Smooth muscle cell (in vitro differentiated cells): ENCODE measurements at regions not wholly inside any gene's neighbourhood (a gene's known extent, or its start where the extent isn't known, plus 50 kb on each side); places are given as distances from the start of the nearest gene placed in this dataset.

Experiments
- DNase-seq: peaks from one replicate; lab custom pipeline; 2025; ENCODE audit not compliant: unreplicated experiment; lab: John Stamatoyannopoulos, UW
- H2AFZ ChIP-seq: fragments of 200-600 bp; sonication (generic); 2 replicates; pipeline ENCODE4 v1.6.0; 2016; ENCODE audit warnings: antibody characterized with exemption, low read depth, mild to moderate bottlenecking
- H3F3A ChIP-seq: fragments of 200-600 bp; sonication (generic); 2 replicates; pipeline ENCODE4 v1.6.0; 2017; ENCODE audit warnings: antibody characterized with exemption, low read depth
- H3K27ac ChIP-seq: fragments of 200-600 bp; sonication (generic); 2 replicates; pipeline ENCODE4 v1.5.1; 2016; ENCODE audit warnings: low read depth, mild to moderate bottlenecking
- H3K27me3 ChIP-seq: fragments of 200-600 bp; sonication (generic); 2 replicates; pipeline ENCODE4 v1.6.1; 2016; ENCODE audit warnings: low read depth, mild to moderate bottlenecking
- H3K36me3 ChIP-seq: fragments of 200-600 bp; sonication (generic); 2 replicates; pipeline ENCODE4 v1.5.1; 2016; ENCODE audit warnings: low read depth
- H3K4me1 ChIP-seq: fragments of 200-600 bp; sonication (generic); 2 replicates; pipeline ENCODE4 v1.5.1; 2016; ENCODE audit warnings: low read depth
- H3K4me2 ChIP-seq: fragments of 200-600 bp; sonication (generic); 2 replicates; pipeline ENCODE4 v1.6.0; 2016; ENCODE audit warnings: mild to moderate bottlenecking
- H3K4me3 ChIP-seq: fragments of 200-600 bp; sonication (generic); 2 replicates; pipeline ENCODE4 v1.5.1; 2016; ENCODE audit warnings: mild to moderate bottlenecking
- H3K79me2 ChIP-seq: fragments of 200-600 bp; sonication (generic); 2 replicates; pipeline ENCODE4 v1.6.0; 2016; ENCODE audit warnings: low read depth, mild to moderate bottlenecking
- H3K9ac ChIP-seq: fragments of 200-600 bp; sonication (generic); 2 replicates; pipeline ENCODE4 v1.6.0; 2016; ENCODE audit warnings: low read depth
- H3K9me3 ChIP-seq: fragments of 200-600 bp; sonication (generic); replicated peaks from 2 replicates; pipeline ENCODE4 v1.5.1; 2016; ENCODE audit warnings: low read depth
- H4K20me1 ChIP-seq: fragments of 200-600 bp; sonication (generic); 2 replicates; pipeline ENCODE4 v1.6.0; 2016; ENCODE audit warnings: low read depth
- WGBS: methylation state at CpG from one replicate; pipeline ENCODE4 v1.1.7; 2016; ENCODE audit warnings: low lambda C conversion rate; 5-methylcytosine and 5-hydroxymethylcytosine counted together
- TF ChIP-seq, protein P1 (sequence below): fragments of 200-600 bp; sonication (generic); IDR thresholded peaks from 2 replicates; pipeline ENCODE4 v1.5.1; 2017; ENCODE audit warnings: borderline replicate concordance, mild to moderate bottlenecking, antibody characterized with exemption; ENCODE audit not compliant: insufficient read depth, poor library complexity, severe bottlenecking

DNA sequence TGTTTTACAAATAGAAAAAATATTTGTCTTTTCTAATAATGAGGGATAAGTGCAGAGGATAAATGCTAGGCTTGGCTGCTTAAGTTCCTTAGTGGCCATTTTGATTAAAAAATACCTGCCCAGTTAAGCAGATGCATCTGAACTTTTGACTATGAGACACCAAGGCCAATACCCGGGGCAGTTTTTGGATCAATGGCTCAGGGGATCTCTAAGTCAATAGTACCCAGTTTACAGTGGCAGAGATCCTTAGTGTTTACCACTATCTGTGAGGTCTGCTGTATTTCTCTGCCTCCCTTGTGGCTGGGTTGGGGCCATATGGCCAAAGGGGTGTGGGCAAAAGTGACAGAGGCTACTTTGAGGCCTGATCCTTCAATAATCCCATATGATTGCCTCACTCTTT is 184.5 kb upstream of the MAST4 start:
- H3K79me2 ChIP-seq: no peaks in the 10 kb centered on the region
- no peaks in the 10 kb centered on the region for H3K27me3 ChIP-seq
- no peak overlapping the region for H3K9ac ChIP-seq
- no peaks in the 10 kb centered on the region for H4K20me1 ChIP-seq
- H3K4me3 ChIP-seq: no peak overlapping the region
- H3K4me1 ChIP-seq: no peaks in the 10 kb centered on the region
- 79% methylated on average over 1 of the region's 1 CpG for WGBS
- H3K27ac ChIP-seq: no peak overlapping the region
- H3K4me2 ChIP-seq: no peak overlapping the region
- no peak for DNase-seq
- no peaks in the 10 kb centered on the region for H3F3A ChIP-seq
- no peaks in the 10 kb centered on the region for H3K36me3 ChIP-seq
- TF ChIP-seq, protein P1, sequence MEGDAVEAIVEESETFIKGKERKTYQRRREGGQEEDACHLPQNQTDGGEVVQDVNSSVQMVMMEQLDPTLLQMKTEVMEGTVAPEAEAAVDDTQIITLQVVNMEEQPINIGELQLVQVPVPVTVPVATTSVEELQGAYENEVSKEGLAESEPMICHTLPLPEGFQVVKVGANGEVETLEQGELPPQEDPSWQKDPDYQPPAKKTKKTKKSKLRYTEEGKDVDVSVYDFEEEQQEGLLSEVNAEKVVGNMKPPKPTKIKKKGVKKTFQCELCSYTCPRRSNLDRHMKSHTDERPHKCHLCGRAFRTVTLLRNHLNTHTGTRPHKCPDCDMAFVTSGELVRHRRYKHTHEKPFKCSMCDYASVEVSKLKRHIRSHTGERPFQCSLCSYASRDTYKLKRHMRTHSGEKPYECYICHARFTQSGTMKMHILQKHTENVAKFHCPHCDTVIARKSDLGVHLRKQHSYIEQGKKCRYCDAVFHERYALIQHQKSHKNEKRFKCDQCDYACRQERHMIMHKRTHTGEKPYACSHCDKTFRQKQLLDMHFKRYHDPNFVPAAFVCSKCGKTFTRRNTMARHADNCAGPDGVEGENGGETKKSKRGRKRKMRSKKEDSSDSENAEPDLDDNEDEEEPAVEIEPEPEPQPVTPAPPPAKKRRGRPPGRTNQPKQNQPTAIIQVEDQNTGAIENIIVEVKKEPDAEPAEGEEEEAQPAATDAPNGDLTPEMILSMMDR: no peak
- no peak overlapping the region for H2AFZ ChIP-seq
- no peaks in the 10 kb centered on the region for H3K9me3 ChIP-seq

- Histone ChIP-seq H3K9me3 (no peaks in the 10 kb centered on the region), H3K4me3 (no peak overlapping the region), H4K20me1 (no peaks in the 10 kb centered on the region), H3K79me2 (no peaks in the 10 kb centered on the region), H3K27me3 (no peaks in the 10 kb centered on the region), H3K4me2 (no peak overlapping the region), H3K36me3 (no peaks in the 10 kb centered on the region), H3F3A (no peaks in the 10 kb centered on the region), H3K9ac (no peak overlapping the region), H3K27ac (no peak overlapping the region), H2AFZ (no peak overlapping the region), H3K4me1 (no peaks in the 10 kb centered on the region)
- 77% methylated on average over 1 of the region's 1 CpG for WGBS
- DNase-seq: no peak
- TF ChIP-seq, protein P1: no peak
Measured at GRCh38 chr5:66413931-66414330, 182.3 kb upstream of the MAST4 start.

DNA sequence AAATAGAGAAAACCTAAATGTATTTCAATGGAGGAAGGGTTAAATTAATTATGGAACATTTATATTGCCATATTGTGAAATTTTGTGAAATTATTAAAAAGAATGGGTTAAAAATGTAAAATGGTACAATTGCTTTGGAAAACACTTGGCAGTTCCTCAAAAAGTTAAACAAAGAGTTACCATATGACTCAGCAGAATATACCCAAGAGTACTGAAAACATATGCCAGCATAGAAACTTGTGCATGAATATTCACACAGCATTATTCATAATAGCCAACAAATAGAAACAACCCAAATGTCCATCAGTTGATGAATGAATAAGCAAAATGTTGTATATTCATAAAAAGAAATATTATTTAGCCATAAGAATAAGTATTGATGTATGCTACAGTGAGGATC is 181.0 kb upstream of the MAST4 start:
- no peaks in the 10 kb centered on the region for H3K36me3 ChIP-seq
- H3K27ac ChIP-seq: no peak overlapping the region
- TF ChIP-seq, protein P1: no peak
- H3K4me2 ChIP-seq: no peak overlapping the region
- H3K9ac ChIP-seq: no peak overlapping the region
- H3K4me1 ChIP-seq: no peaks in the 10 kb centered on the region
- H3K27me3 ChIP-seq: no peaks in the 10 kb centered on the region
- DNase-seq: no peak
- H3F3A ChIP-seq: no peaks in the 10 kb centered on the region
- H4K20me1 ChIP-seq: no peaks in the 10 kb centered on the region
- no peak overlapping the region for H2AFZ ChIP-seq
- no peaks in the 10 kb centered on the region for H3K79me2 ChIP-seq
- no peak overlapping the region for H3K4me3 ChIP-seq
- no peaks in the 10 kb centered on the region for H3K9me3 ChIP-seq

DNA sequence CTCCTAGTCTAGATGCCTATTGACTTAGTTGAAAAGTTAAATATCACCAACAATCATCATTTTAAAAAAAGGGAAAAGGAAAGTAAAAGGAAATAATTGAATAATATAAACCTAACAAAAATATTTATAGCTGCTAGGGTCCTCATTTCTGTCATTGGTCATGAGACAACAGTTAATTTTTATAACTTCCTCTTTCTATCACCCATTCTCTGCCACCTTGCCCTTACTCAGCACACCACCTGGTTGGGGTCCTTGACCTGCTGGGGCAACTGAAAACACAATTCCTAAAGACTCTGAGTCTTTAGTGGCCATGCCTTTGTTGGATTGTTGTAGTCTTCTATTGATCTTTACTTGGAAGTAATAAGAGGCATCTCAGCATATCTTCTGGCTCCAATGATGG is 179.5 kb upstream of the MAST4 start:
- H3K4me3 ChIP-seq: no peak overlapping the region
- no peaks in the 10 kb centered on the region for H4K20me1 ChIP-seq

More for the DNA sequence above, 179.5 kb upstream of the MAST4 start:
- DNase-seq: no peak
- TF ChIP-seq, protein P1: no peak
- no peak overlapping the region for H3K9ac ChIP-seq
- no peak overlapping the region for H2AFZ ChIP-seq
- no peak overlapping the region for H3K4me2 ChIP-seq
- H3K27ac ChIP-seq: no peak overlapping the region
- H3F3A ChIP-seq: no peaks in the 10 kb centered on the region
- no peaks in the 10 kb centered on the region for H3K9me3 ChIP-seq
- no peaks in the 10 kb centered on the region for H3K36me3 ChIP-seq
- H3K27me3 ChIP-seq: no peaks in the 10 kb centered on the region
- no peaks in the 10 kb centered on the region for H3K79me2 ChIP-seq
- no peaks in the 10 kb centered on the region for H3K4me1 ChIP-seq
